HEK293 (cell line): ENCODE measurements at regions not wholly inside any gene's neighbourhood (a gene's known extent, or its start where the extent isn't known, plus 50 kb on each side); places are given as distances from the start of the nearest gene placed in this dataset.

ENCODE experiments used
- CTCF ChIA-PET: fragments of 350-600 bp; formaldehyde crosslinking; extraction: SDS; loops from one replicate; lab custom pipeline; 2021; ENCODE audit warnings: antibody characterized with exemption; lab: Yijun Ruan, JAX
- POLR2A ChIA-PET: fragments of 300-600 bp; formaldehyde crosslinking; extraction: SDS; loops from one replicate; lab custom pipeline; 2020; ENCODE audit warnings: antibody characterized with exemption, inconsistent platforms; lab: Yijun Ruan, JAX
- H3K27ac ChIP-seq: fragments of 200-500 bp; sonication (Bioruptor generic); 2 replicates; pipeline ENCODE4 v1.5.1; 2014; ENCODE audit warnings: low read depth, low read length, control low read depth, inconsistent platforms; ENCODE audit errors: extremely low read depth
- H3K36me3 ChIP-seq, 2 experiments: fragments of 200-500 bp in 1 of 2; sonication (Bioruptor generic) in 1 of 2; 1 replicate in 1 of 2; 2 replicates in 1 of 2; pipeline ENCODE4 v1.5.1; 2014 to 2017; ENCODE audit warnings: inconsistent platforms in 2 of 2, low read length in 2 of 2; ENCODE audit not compliant: control insufficient read depth in 2 of 2, insufficient read depth in 1 of 2
- H3K4me1 ChIP-seq: fragments of 200-500 bp; sonication (Bioruptor generic); 2 replicates; pipeline ENCODE4 v1.5.1; 2014; ENCODE audit warnings: mild to moderate bottlenecking, low read length, inconsistent platforms; ENCODE audit not compliant: control insufficient read depth, insufficient read depth
- H3K4me3 ChIP-seq: 2 replicates; pipeline ENCODE4 v1.5.1; 2011; ENCODE audit warnings: low read depth, mild to moderate bottlenecking, control low read depth, low read length, moderate library complexity
- H3K9me3 ChIP-seq: fragments of 200-500 bp; sonication (Bioruptor generic); 2 replicates; pipeline ENCODE4 v1.5.1; 2014; ENCODE audit warnings: low read depth, low read length, inconsistent platforms; ENCODE audit not compliant: control insufficient read depth, insufficient read depth
- EGR2 ChIP-seq: fragments of 450-650 bp; formaldehyde crosslinking; IDR thresholded peaks from 2 replicates; pipeline ENCODE4 v1.5.1; 2016; ENCODE audit warnings: low read depth, missing biosample characterization, missing genetic modification characterization
- IKZF3 ChIP-seq: fragments of 450-650 bp; IDR thresholded peaks from 2 replicates; pipeline ENCODE4 v1.5.0; 2018; ENCODE audit warnings: missing biosample characterization, mild to moderate bottlenecking, missing genetic modification characterization, moderate library complexity
- REST ChIP-seq: fragments of 450-650 bp; formaldehyde crosslinking; IDR thresholded peaks from 2 replicates; pipeline ENCODE4 v1.5.1; 2016; ENCODE audit warnings: missing biosample characterization, missing genetic modification characterization
- ZBTB11 ChIP-seq: fragments of 450-650 bp; formaldehyde crosslinking; conservative IDR thresholded peaks from 2 replicates; pipeline ENCODE4 v1.5.1; 2016; ENCODE audit warnings: low read depth, missing biosample characterization, missing genetic modification characterization
- ZBTB6 ChIP-seq: fragments of 450-650 bp; formaldehyde crosslinking; IDR thresholded peaks from 2 replicates; pipeline ENCODE4 v1.5.1; 2017; ENCODE audit warnings: missing biosample characterization, missing genetic modification characterization
- ZFHX2 ChIP-seq: fragments of 450-650 bp; formaldehyde crosslinking; conservative IDR thresholded peaks from 2 replicates; pipeline ENCODE4 v1.5.1; 2016; ENCODE audit warnings: missing biosample characterization, missing genetic modification characterization
- ZFP37 ChIP-seq: fragments of 450-650 bp; formaldehyde crosslinking; IDR thresholded peaks from 2 replicates; pipeline ENCODE4 v1.5.1; 2016; ENCODE audit warnings: missing biosample characterization, missing genetic modification characterization
- ZNF155 ChIP-seq: fragments of 450-650 bp; formaldehyde crosslinking; IDR thresholded peaks from 2 replicates; pipeline ENCODE4 v1.5.1; 2016; ENCODE audit warnings: missing biosample characterization, missing genetic modification characterization
- ZNF157 ChIP-seq: fragments of 450-650 bp; formaldehyde crosslinking; IDR thresholded peaks from 2 replicates; pipeline ENCODE4 v1.5.1; 2016; ENCODE audit warnings: missing biosample characterization, missing genetic modification characterization
- ZNF223 ChIP-seq: fragments of 450-650 bp; formaldehyde crosslinking; IDR thresholded peaks from 2 replicates; pipeline ENCODE4 v1.5.1; 2016; ENCODE audit warnings: missing biosample characterization, missing genetic modification characterization
- ZNF274 ChIP-seq, 2 experiments: fragments of 200-500 bp in 1 of 2; fragments of 450-650 bp in 1 of 2; sonication (Bioruptor generic) in 1 of 2; formaldehyde crosslinking in 1 of 2; IDR thresholded peaks; 2 replicates each; pipeline versions ENCODE4 v1.5.1 to v1.6.1; 2014 to 2016; ENCODE audit warnings: borderline replicate concordance in 1 of 2, inconsistent platforms in 1 of 2, low read length in 1 of 2, missing biosample characterization in 1 of 2, missing genetic modification characterization in 1 of 2
- ZNF292 ChIP-seq: fragments of 450-650 bp; formaldehyde crosslinking; IDR thresholded peaks from 2 replicates; pipeline ENCODE4 v1.5.1; 2016; ENCODE audit warnings: low read depth, missing biosample characterization, missing genetic modification characterization, borderline replicate concordance
- ZNF354C ChIP-seq: fragments of 450-650 bp; formaldehyde crosslinking; IDR thresholded peaks from 2 replicates; pipeline ENCODE4 v1.5.1; 2016; ENCODE audit warnings: missing biosample characterization, missing genetic modification characterization, low read depth, borderline replicate concordance
- ZNF670 ChIP-seq: fragments of 450-650 bp; formaldehyde crosslinking; IDR thresholded peaks from 2 replicates; pipeline ENCODE4 v1.5.1; 2016; ENCODE audit warnings: missing biosample characterization, missing genetic modification characterization, low read depth
- ZNF677 ChIP-seq: fragments of 450-650 bp; IDR thresholded peaks from 2 replicates; pipeline ENCODE4 v1.5.0; 2018; ENCODE audit warnings: missing biosample characterization, mild to moderate bottlenecking, missing genetic modification characterization, moderate library complexity
- ZNF701 ChIP-seq: fragments of 450-650 bp; formaldehyde crosslinking; IDR thresholded peaks from 2 replicates; pipeline ENCODE4 v1.5.1; 2016; ENCODE audit warnings: missing biosample characterization, missing genetic modification characterization
- ZNF843 ChIP-seq: fragments of 450-650 bp; formaldehyde crosslinking; IDR thresholded peaks from 2 replicates; pipeline ENCODE4 v1.5.1; 2016; ENCODE audit warnings: missing biosample characterization, missing genetic modification characterization
- TF ChIP-seq, protein P1 (sequence below): fragments of 450-650 bp; formaldehyde crosslinking; IDR thresholded peaks from 2 replicates; pipeline ENCODE4 v1.5.1; 2017; ENCODE audit warnings: missing biosample characterization, missing genetic modification characterization
- TF ChIP-seq, protein P2 (sequence below): fragments of 450-650 bp; formaldehyde crosslinking; IDR thresholded peaks from 2 replicates; pipeline ENCODE4 v1.5.1; 2016; ENCODE audit warnings: missing biosample characterization, missing genetic modification characterization

DNA sequence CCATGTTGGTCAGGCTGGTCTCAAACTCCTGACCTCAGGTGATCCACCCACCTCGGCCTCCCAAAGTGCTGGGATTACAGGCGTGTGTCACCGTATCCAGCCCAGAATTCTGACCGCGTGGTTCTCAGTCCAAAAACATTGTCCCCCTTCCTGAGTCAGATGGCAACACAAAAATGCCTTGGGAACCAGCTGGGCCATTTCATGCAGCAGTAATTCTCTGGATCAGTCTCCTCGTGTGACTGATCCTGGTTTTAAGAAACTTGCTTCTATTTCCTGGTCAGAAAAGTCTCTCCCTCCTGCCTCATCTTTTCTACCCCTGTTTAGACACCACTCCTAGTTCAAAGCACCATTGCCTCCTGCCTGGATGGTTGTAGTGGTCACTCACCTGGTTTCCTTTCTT, 60.9 kb upstream of the USP29 start:
- CTCF ChIA-PET: no interaction called here
- TF ChIP-seq, protein P1, sequence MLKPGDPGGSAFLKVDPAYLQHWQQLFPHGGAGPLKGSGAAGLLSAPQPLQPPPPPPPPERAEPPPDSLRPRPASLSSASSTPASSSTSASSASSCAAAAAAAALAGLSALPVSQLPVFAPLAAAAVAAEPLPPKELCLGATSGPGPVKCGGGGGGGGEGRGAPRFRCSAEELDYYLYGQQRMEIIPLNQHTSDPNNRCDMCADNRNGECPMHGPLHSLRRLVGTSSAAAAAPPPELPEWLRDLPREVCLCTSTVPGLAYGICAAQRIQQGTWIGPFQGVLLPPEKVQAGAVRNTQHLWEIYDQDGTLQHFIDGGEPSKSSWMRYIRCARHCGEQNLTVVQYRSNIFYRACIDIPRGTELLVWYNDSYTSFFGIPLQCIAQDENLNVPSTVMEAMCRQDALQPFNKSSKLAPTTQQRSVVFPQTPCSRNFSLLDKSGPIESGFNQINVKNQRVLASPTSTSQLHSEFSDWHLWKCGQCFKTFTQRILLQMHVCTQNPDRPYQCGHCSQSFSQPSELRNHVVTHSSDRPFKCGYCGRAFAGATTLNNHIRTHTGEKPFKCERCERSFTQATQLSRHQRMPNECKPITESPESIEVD (tag by site-specific recombination): no peak
- TF ChIP-seq ZNF292 (tag by site-specific recombination): no peak
- TF ChIP-seq ZBTB6 (tag by site-specific recombination): no peak
- TF ChIP-seq ZNF677 (tag by site-specific recombination): no peak
- TF ChIP-seq ZFHX2 (tag by site-specific recombination): no peak
- no peak for TF ChIP-seq REST
- no peak for TF ChIP-seq ZBTB11
- no peak for TF ChIP-seq ZNF354C
- TF ChIP-seq ZFP37: no peak
- no peak for TF ChIP-seq ZNF274 (IDR thresholded peaks at IDR 0.05; ENCODE audit: low read length)
- no peak for TF ChIP-seq ZNF274 (tag by site-specific recombination; IDR thresholded peaks at IDR 0.05; ENCODE audit: borderline replicate concordance)
- TF ChIP-seq ZNF670 (tag by site-specific recombination): no peak
- TF ChIP-seq ZNF701: no peak
- no peak for TF ChIP-seq EGR2
- no peak for TF ChIP-seq ZNF155 (tag by site-specific recombination)
- TF ChIP-seq ZNF157 (tag by site-specific recombination): no peak
- no peak for TF ChIP-seq IKZF3 (tag by site-specific recombination)
- POLR2A ChIA-PET: no interaction called here
- Histone ChIP-seq H3K4me1 (no peaks in the 10 kb centered on the region), H3K4me3 (no peak overlapping the region), H3K36me3 (no peaks in the 10 kb centered on the region), H3K27ac (no peak overlapping the region), H3K9me3 (no peaks in the 10 kb centered on the region)

DNA sequence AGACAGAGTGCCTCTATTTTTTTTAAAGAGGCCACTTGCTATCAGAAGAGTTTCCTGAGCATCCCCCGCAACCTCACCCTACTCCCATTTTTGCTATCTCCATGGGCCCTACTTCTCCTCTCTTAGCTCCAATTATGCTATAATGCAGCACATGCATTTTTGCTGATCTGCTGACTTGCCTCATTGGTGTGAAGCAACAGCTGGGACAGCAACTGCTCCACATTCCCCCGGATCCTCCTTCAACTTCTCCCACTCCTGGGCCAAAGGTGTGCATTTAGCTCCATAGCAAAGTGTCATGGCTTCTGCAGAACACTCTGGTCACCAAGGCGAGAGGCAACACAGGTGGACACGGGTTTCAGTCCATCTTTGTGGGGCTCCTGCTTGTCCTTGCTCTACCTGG, 56.7 kb upstream of the USP29 start:
- no peaks in the 10 kb centered on the region for H3K36me3 ChIP-seq
- H3K4me1 ChIP-seq: no peaks in the 10 kb centered on the region
- TF ChIP-seq ZNF843 (tag by site-specific recombination) (no peak), ZNF155 (tag by site-specific recombination) (no peak), ZNF223 (tag by site-specific recombination) (no peak)
- TF ChIP-seq, protein P2, sequence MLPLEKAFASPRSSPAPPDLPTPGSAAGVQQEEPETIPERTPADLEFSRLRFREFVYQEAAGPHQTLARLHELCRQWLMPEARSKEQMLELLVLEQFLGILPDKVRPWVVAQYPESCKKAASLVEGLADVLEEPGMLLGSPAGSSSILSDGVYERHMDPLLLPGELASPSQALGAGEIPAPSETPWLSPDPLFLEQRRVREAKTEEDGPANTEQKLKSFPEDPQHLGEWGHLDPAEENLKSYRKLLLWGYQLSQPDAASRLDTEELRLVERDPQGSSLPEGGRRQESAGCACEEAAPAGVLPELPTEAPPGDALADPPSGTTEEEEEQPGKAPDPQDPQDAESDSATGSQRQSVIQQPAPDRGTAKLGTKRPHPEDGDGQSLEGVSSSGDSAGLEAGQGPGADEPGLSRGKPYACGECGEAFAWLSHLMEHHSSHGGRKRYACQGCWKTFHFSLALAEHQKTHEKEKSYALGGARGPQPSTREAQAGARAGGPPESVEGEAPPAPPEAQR: no peak
- ChIA-PET POLR2A (no interaction called here), CTCF (no interaction called here)
- no peaks in the 10 kb centered on the region for H3K9me3 ChIP-seq
- no peak overlapping the region for H3K4me3 ChIP-seq
- no peak overlapping the region for H3K27ac ChIP-seq
